Thoracic aorta (tissue), 2 donors: ENCODE measurements at regions not wholly inside any gene's neighbourhood (a gene's known extent, or its start where the extent isn't known, plus 50 kb on each side); places are given as distances from the start of the nearest gene placed in this dataset.
"Not testable (repeated sequence)": the region's sequence is repeated elsewhere in the genome, so short reads cannot be mapped to it uniquely, and the experiment has no call there.

Experiments
- ATAC-seq: fragments of 150-250 bp; one replicate; pipeline ENCODE4 v1.8.0; 2017; ENCODE audit warnings: low read depth; ENCODE audit not compliant: insufficient number of reproducible peaks, low FRiP score
- DNase-seq: peaks from one replicate; pipeline ENCODE4 v3.0.0-alpha.2; 2020; ENCODE audit warnings: low spot score
- H3K27ac ChIP-seq, 2 donors: fragments of 200-600 bp; sonication (generic); 1 replicate in 1 of 2; 2 replicates in 1 of 2; pipeline ENCODE4 v1.5.1; 2016; ENCODE audit warnings: mild to moderate bottlenecking in 2 of 2, moderate library complexity in 2 of 2
- H3K27me3 ChIP-seq: fragments of 200-600 bp; sonication (generic); replicated peaks from 2 replicates; pipeline ENCODE4 v1.6.0; 2016; ENCODE audit warnings: mild to moderate bottlenecking; ENCODE audit not compliant: insufficient read depth
- H3K36me3 ChIP-seq: fragments of 200-600 bp; sonication (generic); one replicate; pipeline ENCODE4 v1.5.1; 2016
- H3K4me1 ChIP-seq, 2 donors: fragments of 200-600 bp; sonication (generic); 1 replicate in 1 of 2; 2 replicates in 1 of 2; pipeline versions ENCODE4 v1.5.1 to v1.6.0; 2016; ENCODE audit warnings: low read depth in 2 of 2, mild to moderate bottlenecking in 1 of 2; ENCODE audit not compliant: control insufficient read depth in 1 of 2
- H3K4me3 ChIP-seq: fragments of 200-600 bp; sonication (generic); 2 replicates; pipeline ENCODE4 v1.5.1; 2016; ENCODE audit warnings: mild to moderate bottlenecking
- H3K9me3 ChIP-seq: fragments of 200-600 bp; sonication (generic); 2 replicates; pipeline ENCODE4 v1.5.1; 2016
- TF ChIP-seq, protein P1 (sequence below): fragments of 200-600 bp; sonication (generic); IDR thresholded peaks from one replicate; pipeline ENCODE4 v1.5.1; 2019; ENCODE audit warnings: antibody characterized with exemption

DNA sequence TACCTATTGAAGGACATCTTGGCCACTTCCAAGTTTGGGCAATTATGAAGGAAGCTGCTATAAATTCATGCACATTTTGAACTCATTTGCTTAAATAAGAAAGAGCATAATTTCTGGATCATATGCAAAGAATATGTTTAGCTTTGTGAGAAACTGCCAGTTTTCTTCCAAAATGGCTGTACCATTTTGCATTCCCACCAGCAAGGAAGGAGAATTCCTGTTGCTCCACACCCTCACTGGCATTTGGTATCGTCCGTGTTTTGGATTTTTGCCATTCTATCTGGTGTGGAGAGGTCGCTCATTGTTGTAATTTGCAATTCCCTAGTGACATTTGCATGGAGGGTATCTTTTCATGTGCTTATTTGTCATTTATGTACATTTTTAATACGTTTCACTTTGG is 339.3 kb downstream of the DAD1 start:
- Histone ChIP-seq H3K27me3 (no peaks in the 10 kb centered on the region), H3K36me3 (no peaks in the 10 kb centered on the region), H3K27ac (no peak overlapping the region), H3K4me3 (no peak overlapping the region), H3K9me3 (no peaks in the 10 kb centered on the region), H3K4me1 (peaks cover 4 to 25% of the 10 kb centered on the region in 2 donors)
- DNase-seq, result no peak
- no peak for ATAC-seq
- TF ChIP-seq, protein P1, sequence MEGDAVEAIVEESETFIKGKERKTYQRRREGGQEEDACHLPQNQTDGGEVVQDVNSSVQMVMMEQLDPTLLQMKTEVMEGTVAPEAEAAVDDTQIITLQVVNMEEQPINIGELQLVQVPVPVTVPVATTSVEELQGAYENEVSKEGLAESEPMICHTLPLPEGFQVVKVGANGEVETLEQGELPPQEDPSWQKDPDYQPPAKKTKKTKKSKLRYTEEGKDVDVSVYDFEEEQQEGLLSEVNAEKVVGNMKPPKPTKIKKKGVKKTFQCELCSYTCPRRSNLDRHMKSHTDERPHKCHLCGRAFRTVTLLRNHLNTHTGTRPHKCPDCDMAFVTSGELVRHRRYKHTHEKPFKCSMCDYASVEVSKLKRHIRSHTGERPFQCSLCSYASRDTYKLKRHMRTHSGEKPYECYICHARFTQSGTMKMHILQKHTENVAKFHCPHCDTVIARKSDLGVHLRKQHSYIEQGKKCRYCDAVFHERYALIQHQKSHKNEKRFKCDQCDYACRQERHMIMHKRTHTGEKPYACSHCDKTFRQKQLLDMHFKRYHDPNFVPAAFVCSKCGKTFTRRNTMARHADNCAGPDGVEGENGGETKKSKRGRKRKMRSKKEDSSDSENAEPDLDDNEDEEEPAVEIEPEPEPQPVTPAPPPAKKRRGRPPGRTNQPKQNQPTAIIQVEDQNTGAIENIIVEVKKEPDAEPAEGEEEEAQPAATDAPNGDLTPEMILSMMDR, result no peak

DNA sequence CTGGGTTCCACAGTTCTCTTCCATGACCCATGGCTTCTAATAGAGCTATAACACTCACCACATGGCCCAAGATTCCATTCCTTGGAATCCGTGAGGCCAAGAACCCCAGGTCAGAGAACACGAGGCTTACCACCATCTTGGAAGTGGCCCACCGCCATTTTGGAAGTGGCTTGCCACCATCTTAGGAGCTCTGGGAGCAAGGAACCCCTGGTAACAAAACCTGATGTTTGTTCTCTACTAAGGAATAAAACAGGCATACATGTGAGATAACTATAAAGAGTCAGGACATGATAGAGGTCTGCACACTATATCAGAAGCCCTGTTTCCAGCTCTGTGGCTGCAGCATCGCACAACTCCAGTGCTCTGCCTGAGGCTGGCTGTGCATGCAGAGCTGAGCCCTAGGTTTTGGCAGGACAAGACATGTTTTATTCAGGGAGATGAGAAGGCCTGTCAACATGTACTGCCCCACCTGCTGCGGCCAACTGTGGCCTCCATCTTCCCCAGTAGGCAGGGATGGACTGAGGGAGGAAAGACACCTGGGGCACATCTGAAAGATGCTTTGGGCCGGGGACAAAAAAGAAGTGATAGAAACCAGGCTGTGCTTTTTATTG is 344.9 kb downstream of the DAD1 start:
- no peak overlapping the region for H3K27ac ChIP-seq
- TF ChIP-seq, protein P1, result no peak
- no peaks in the 10 kb centered on the region for H3K36me3 ChIP-seq
- no peaks in the 10 kb centered on the region for H3K4me1 ChIP-seq
- DNase-seq (no peak), ATAC-seq (no peak)
- H3K9me3 ChIP-seq, result no peaks in the 10 kb centered on the region
- no peaks in the 10 kb centered on the region for H3K27me3 ChIP-seq
- H3K4me3 ChIP-seq, result no peak overlapping the region

DNA sequence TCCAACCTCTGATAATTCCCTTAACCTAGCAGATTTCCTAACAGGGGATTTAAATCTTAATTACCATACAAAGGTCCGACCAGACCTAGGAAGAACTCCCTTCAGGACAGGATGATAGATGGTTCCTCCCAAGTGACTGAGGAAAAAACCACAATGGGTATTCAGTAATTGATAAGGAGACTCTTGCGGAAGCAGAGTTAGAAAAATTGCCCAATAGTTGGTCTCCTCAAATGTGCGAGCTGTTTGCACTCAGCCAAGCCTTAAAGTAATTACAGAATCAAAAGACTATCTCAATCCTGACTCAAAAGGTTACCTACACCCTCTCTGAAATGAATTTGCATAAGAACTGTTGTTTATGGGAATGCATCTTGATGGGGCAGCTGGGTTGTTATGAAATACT is 350.7 kb downstream of the DAD1 start:
- not testable (repeated sequence) for ATAC-seq, H3K27ac ChIP-seq, H3K9me3 ChIP-seq, H3K27me3 ChIP-seq, H3K4me1 ChIP-seq, H3K36me3 ChIP-seq, H3K4me3 ChIP-seq, DNase-seq

DNA sequence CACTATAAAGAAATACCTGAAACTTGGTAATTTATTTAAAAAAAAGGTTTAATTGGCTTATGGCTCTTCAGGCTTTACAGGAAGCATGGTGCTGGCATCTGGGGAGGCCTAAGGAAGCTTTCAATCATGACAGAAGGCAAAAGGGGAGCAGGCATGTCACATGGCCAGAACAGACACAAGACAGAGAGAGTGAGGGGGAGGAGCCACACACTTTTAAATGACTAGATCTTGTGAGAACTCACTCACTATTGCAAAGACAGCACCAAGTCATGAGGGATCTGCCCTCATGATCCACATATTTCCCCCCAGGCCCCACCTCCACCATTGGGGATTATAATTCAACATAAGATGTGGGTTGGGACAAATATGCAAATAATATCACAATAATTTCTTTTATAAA is 355.6 kb downstream of the DAD1 start:
- Histone ChIP-seq H3K9me3 (no peaks in the 10 kb centered on the region), H3K36me3 (no peaks in the 10 kb centered on the region), H3K4me3 (no peak overlapping the region), H3K27me3 (no peaks in the 10 kb centered on the region), H3K27ac (no peak overlapping the region), H3K4me1 (no peaks in the 10 kb centered on the region)
- TF ChIP-seq, protein P1, result no peak
- ATAC-seq (no peak), DNase-seq (no peak)

DNA sequence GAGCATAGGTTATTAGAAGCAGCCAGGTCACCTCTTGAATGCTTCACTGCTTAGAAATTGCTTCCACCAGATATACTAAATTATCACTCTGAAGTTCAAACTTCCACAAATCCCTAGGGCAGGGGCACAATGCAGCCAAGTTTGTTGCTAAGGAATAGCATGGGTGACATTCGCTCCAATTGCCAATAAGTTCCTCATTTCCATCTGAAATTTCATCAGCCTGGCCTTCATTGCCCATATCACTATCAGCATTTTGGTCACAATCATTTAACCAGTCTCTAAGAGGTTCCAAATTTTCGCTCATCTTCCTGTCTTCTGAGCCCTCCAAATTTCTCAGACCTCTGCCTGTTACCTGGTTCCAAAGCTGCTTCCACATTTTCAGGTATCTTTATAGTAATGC is 356.1 kb downstream of the DAD1 start:
- TF ChIP-seq, protein P1, result no peak
- DNase-seq, result no peak
- Histone ChIP-seq H3K27ac (no peak overlapping the region), H3K4me1 (no peaks in the 10 kb centered on the region), H3K9me3 (no peaks in the 10 kb centered on the region), H3K4me3 (no peak overlapping the region), H3K36me3 (no peaks in the 10 kb centered on the region), H3K27me3 (no peaks in the 10 kb centered on the region)
- no peak for ATAC-seq

DNA sequence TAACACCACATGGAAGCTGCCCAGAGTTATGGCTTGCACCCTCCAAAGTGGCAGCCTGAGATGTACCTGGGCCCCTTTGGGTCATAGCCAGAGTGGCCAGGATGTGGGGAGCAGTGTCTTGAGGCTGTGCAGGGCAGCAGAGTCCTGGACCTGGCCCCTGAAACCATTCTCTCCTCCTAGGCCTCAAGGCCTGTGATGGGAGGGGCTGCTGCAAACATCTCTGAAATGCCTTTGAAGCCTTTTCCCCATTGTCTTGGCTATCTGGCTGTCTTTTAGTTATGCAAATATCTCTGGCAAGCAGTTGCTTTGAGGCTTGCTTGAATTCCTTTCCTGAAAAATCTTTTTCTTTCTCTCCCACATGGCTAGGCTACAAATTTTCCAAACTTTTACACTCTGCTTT is 356.5 kb downstream of the DAD1 start:
- Histone ChIP-seq H3K9me3 (no peaks in the 10 kb centered on the region), H3K36me3 (no peaks in the 10 kb centered on the region), H3K27ac (no peak overlapping the region), H3K4me1 (no peaks in the 10 kb centered on the region), H3K4me3 (no peak overlapping the region), H3K27me3 (no peaks in the 10 kb centered on the region)
- DNase-seq (no peak), ATAC-seq (no peak)
- TF ChIP-seq, protein P1, result no peak
